Panc1 (cell line): ENCODE measurements at regions not wholly inside any gene's neighbourhood (a gene's known extent, or its start where the extent isn't known, plus 50 kb on each side); places are given as distances from the start of the nearest gene placed in this dataset.

Source experiments
- ATAC-seq: fragments of 200-7000 bp; cut with Tn5 transposase; 2 replicates; pipeline ENCODE4 v1.9.1; 2020; ENCODE audit warnings: mild to moderate bottlenecking, moderate library complexity
- BruUV-seq: library from RNA; stranded (reverse); fragments of 400-500 nt; replicated peaks from 2 replicates; lab custom pipeline; 2021; lab: Mats Ljungman, UMichigan
- CTCF ChIA-PET: fragments of 300-600 bp; sonication (Branson Sonifier 250); formaldehyde crosslinking; loops from one replicate; lab custom pipeline; 2022; ENCODE audit warnings: antibody characterized with exemption; lab: Charles Lee
- POLR2A ChIA-PET: fragments of 300-600 bp; sonication (Branson Sonifier 250); formaldehyde crosslinking; loops from one replicate; lab custom pipeline; 2022; ENCODE audit warnings: antibody characterized with exemption; lab: Charles Lee
- DNase-seq: peaks from one replicate; pipeline ENCODE4 v3.0.0-alpha.2; 2010; ENCODE audit warnings: low read depth, low spot score
- H3K27ac ChIP-seq: 2 replicates; pipeline ENCODE4 v1.5.1; 2011; ENCODE audit warnings: mild to moderate bottlenecking, low read length, inconsistent platforms
- H3K27me3 ChIP-seq: fragments of 200-500 bp; sonication (Bioruptor generic); 2 replicates; pipeline ENCODE4 v1.6.0; 2014; ENCODE audit warnings: low read length, inconsistent platforms; ENCODE audit not compliant: control insufficient read depth, insufficient read depth
- H3K36me3 ChIP-seq: fragments of 200-500 bp; sonication (Bioruptor generic); 2 replicates; pipeline ENCODE4 v1.5.1; 2014; ENCODE audit warnings: inconsistent platforms, mild to moderate bottlenecking, low read length, moderate library complexity; ENCODE audit not compliant: control insufficient read depth, insufficient read depth
- H3K4me1 ChIP-seq: 2 replicates; pipeline ENCODE4 v1.5.1; 2011; ENCODE audit warnings: inconsistent platforms, mild to moderate bottlenecking, low read length, moderate library complexity; ENCODE audit not compliant: control insufficient read depth, insufficient read depth
- H3K4me3 ChIP-seq, 2 experiments: 2 replicates each; pipeline ENCODE4 v1.5.1; 2011 to 2012; ENCODE audit warnings: low read depth in 2 of 2, low read length in 2 of 2, mild to moderate bottlenecking in 2 of 2, inconsistent platforms in 1 of 2, moderate library complexity in 1 of 2
- H3K9me3 ChIP-seq: fragments of 200-500 bp; sonication (Bioruptor generic); 2 replicates; pipeline ENCODE4 v1.5.1; 2014; ENCODE audit warnings: low read depth, mild to moderate bottlenecking, inconsistent platforms, low read length, moderate library complexity; ENCODE audit not compliant: control insufficient read depth, insufficient read depth
- CTCF ChIP-seq: fragments of 450-650 bp; IDR thresholded peaks from 2 replicates; pipeline ENCODE4 v1.5.1; 2017; ENCODE audit warnings: mild to moderate bottlenecking
- POLR2AphosphoS5 ChIP-seq: IDR thresholded peaks from 2 replicates; pipeline ENCODE4 v1.6.1; 2012; ENCODE audit warnings: mild to moderate bottlenecking, low read depth, low read length, moderate library complexity
- REST ChIP-seq, 2 experiments: IDR thresholded peaks; 2 replicates each; pipeline ENCODE4 v1.6.1; 2011 to 2012; ENCODE audit warnings: low read depth in 2 of 2, control low read depth in 1 of 2, low read length in 1 of 2, mild to moderate bottlenecking in 1 of 2, moderate library complexity in 1 of 2; ENCODE audit not compliant: insufficient read depth in 1 of 2
- SIN3A ChIP-seq: IDR thresholded peaks from 2 replicates; pipeline ENCODE4 v1.6.1; 2012; ENCODE audit warnings: low read depth, mild to moderate bottlenecking, low read length, moderate library complexity, borderline replicate concordance; ENCODE audit not compliant: insufficient read depth
- TCF7L2 ChIP-seq: IDR thresholded peaks from 2 replicates; pipeline ENCODE4 v1.6.1; 2011; ENCODE audit warnings: mild to moderate bottlenecking, low read depth, low read length, inconsistent platforms
- in situ Hi-C: cut with HindIII; loops from 2 replicates; pipeline ENCODE4 v1.10.0; 2016; ENCODE audit warnings: low sequenced_read_pairs, low pct_unique_long_range_greater_than_20kb
- intact Hi-C: fragments of 100-400 bp; cut with micrococcal nuclease; formaldehyde crosslinking; loops from one replicate; pipeline ENCODE4 v1.10.0; 2022; ENCODE audit not compliant: unreplicated experiment

GRCh38 chr5:120035181-120035580 is 405.8 kb downstream of the FAM170A start:
- ChIA-PET POLR2A (no interaction called here), CTCF (no interaction called here)
- Histone ChIP-seq H3K4me3 (no peak overlapping the region), H3K27me3 (no peaks in the 10 kb centered on the region), H3K9me3 (peaks cover 3% of the 10 kb centered on the region; the same call in 1 of the 2 replicates), H3K4me1 (no peaks in the 10 kb centered on the region), H3K27ac (no peak overlapping the region), H3K36me3 (no peaks in the 10 kb centered on the region)
- DNase-seq (no peak), ATAC-seq (no peak)
- no peak for TF ChIP-seq REST (IDR thresholded peaks at IDR 0.05; ENCODE audit: insufficient read depth in 1 of 2, low read depth in 2 of 2, low read length in 1 of 2)
- TF ChIP-seq CTCF, result no peak
- no peak for TF ChIP-seq POLR2AphosphoS5
- no peak for TF ChIP-seq TCF7L2
- TF ChIP-seq SIN3A, result no peak
- in situ Hi-C loops (no loop called here), intact Hi-C loops (no loop called here)
- no TSS peak for BruUV-seq

GRCh38 chr5:120035815-120036577 is 406.6 kb downstream of the FAM170A start:
- Histone ChIP-seq H3K4me1 (no peaks in the 10 kb centered on the region), H3K36me3 (no peaks in the 10 kb centered on the region), H3K27me3 (no peaks in the 10 kb centered on the region), H3K27ac (no peak overlapping the region), H3K4me3 (no peak overlapping the region), H3K9me3 (peaks cover 3% of the 10 kb centered on the region; the same call in 1 of the 2 replicates)
- ATAC-seq (no peak), DNase-seq (no peak)
- BruUV-seq, result no TSS peak
- intact Hi-C loops, result no loop called here
- POLR2A ChIA-PET, result no interaction called here
- CTCF ChIA-PET, result no interaction called here
- in situ Hi-C loops, result no loop called here
- TF ChIP-seq TCF7L2 (no peak), CTCF (no peak), SIN3A (no peak), POLR2AphosphoS5 (no peak), REST (IDR thresholded peaks at IDR 0.05; ENCODE audit: insufficient read depth in 1 of 2, low read depth in 2 of 2, low read length in 1 of 2) (no peak)
